ENCODE measurements at regions not wholly inside any gene's neighbourhood (a gene's known extent, or its start where the extent isn't known, plus 50 kb on each side); places are given as distances from the start of the nearest gene placed in this dataset.
"Not testable (repeated sequence)": the region's sequence is repeated elsewhere in the genome, so short reads cannot be mapped to it uniquely, and the experiment has no call there.

DNA sequence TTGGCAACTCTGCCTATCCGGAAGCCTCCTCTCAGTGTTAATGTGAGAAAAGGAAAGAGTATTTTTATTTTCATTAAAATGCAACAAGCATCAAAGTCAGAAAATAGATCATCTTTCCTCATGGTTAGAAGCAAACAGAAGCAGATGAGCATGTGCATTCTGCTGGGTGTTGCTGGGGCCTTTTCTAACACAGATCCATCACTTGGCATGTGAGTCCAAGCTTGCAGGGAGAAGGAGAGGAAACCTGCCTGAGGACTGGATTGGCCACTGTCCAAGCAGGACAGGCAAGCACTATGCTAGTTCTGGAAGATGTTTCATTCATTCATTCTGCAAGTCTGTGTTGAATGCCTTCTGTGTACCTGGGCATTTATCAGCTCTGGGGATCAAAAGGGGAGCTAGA is 348.7 kb upstream of the PCSK5 start:
- DNase-seq (ENCODE audit: low read depth) = no peak

DNA sequence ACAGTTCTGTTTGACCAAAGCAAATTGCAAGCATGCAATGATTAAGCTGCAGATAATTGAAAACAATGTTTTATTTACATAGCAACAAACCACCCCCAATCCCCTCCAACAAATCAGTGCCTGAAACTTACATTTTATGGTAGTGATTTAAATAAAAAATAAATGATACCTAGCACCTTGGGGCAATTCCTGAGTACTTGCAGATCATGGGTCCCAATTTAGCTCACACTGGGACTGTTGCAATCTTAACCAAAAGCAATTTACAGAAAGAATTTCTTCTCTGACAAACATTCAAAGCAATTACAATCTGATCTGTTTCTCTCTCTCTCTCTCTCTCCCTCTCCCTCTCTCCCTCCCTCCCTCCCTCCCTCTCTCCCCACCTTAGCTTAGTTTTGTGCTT is 345.7 kb upstream of the PCSK5 start:
- DNase-seq (ENCODE audit: low read depth) = no peak

DNA sequence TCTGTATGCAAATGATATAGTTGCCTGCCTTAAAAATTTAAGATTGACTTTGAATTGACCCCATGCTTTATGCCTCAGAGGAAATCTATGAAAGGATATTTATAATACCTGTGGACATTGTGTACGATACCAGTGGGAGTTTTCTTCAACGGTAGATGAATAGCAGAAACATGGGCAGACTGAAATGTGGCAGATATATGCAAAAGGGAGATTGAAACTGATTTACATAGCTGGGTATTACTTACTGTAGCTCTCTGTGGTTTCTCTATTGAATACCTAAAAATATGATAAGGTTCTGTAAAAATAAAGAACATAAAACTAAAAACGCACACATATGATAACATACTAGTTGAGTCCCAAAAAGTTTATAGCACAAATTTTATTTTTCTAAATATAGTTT is 345.2 kb upstream of the PCSK5 start:
- no peak for DNase-seq (ENCODE audit: low read depth)

DNA sequence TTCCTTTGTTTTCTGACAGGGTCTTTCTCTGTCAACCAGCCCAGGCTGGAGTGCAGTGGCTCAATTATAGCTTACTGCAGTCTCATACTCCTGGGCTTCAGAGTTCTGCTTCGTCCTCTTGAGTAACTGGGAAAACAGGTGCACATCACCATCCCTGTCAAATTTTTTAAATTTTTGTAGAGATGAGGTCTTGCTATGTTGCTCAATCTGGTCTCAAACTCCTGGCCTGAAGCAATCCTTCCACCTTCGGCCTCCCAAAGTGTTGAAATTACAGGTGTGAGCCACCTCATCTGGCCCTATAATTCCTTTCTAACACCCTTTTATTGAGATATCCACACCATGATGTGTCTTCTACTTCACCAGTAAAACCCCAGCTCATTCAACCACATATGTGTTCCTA is 341.6 kb upstream of the PCSK5 start:
- no peak for DNase-seq (ENCODE audit: low read depth)

DNA sequence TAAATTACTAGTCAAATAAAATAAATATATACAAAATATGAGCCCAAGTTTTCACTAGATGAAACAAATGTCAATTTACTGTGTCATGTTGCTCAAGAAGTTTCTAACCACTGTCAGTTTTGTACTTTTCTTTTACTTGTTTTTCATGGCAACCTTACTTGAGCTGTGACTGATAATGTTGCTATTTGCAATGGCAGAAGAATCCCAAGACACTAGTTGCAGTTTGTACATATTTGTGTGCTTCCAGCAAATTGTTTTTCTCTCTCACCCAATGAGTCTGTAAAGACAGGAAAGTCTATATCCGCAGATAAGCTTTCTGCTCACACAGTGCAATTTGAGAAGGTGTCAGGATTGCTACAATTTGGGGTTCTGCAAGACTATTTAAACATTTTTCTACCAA is 338.6 kb upstream of the PCSK5 start:
- DNase-seq (ENCODE audit: low read depth) = no peak

DNA sequence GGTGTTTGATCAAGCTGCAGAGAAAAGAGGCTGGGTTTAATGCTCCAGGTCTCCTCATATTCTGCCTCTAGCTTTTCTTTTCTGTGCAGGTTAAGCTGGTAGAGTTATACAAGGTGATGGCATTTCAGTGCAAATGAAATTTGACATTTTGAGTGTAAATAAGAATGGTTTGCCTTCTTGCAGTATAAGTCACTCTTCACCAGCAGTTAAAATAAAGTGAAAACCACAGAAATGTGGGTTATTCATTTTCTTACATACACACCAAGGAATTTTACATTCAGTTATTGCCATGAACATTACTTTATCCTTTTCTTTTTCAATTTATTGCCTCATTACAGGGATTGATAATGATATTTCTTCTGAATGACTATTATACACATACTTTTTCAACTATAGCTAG is 337.5 kb upstream of the PCSK5 start:
- DNase-seq (ENCODE audit: low read depth) = no peak

DNA sequence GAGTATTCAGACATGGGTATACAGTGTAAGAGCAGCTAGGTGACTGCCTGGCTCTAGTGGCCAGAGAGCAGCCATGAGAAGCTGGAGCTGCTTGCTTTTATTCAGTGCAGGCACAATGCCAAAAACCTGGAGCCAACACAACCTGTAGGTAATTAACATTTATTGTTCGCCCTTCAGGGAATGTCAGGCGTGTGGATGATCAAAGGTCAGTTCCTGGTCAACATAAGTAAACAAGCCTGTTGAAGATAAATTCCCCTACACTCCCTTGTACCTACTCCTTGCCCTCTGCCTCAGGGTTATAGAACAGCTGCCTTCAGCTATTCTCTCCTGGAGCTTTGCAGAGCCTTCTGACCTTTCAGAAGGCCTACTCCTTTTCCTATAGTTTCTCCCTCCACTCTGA is 323.7 kb upstream of the PCSK5 start:
- DNase-seq (ENCODE audit: low read depth) = not testable (repeated sequence)

DNA sequence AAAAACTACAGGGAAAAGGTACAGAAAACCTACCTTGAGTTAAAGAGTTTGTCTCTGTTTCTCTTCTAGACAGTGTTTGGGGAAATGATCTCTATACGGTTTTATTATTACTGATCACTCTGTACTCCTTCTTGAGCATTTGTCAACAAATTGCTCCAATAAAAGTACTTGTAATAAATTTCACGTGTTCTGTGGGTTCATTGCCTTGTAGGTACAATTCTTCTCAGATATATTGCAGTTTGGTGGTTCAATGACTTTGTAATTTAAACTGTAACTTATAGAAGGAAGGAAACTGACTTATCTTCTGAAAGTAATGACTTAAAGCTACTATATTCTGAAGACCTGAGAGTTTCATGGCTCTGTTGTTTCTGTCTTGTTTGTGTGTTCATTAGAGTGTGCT is 319.9 kb upstream of the PCSK5 start:
- no peak for DNase-seq (ENCODE audit: low read depth)

DNA sequence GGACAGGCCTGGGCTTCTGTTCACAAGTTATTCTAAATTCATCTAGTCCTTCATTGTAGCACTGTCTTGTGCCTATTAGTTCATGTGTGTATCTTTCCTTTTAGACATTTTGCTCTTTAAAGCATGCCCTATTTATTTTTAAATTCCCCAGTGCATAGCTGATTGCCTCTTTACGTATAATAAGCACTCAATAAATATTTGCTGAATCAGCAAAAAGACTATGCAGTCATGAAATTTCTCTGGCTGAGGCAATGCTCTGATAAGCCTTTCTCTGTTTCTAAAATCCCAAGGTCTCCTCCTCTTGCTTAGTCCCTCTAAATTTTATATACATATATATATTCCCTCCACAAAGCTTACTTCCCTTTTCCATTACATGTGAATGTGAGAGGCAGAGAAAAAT is 315.9 kb upstream of the PCSK5 start:
- DNase-seq (ENCODE audit: low read depth) = no peak

DNA sequence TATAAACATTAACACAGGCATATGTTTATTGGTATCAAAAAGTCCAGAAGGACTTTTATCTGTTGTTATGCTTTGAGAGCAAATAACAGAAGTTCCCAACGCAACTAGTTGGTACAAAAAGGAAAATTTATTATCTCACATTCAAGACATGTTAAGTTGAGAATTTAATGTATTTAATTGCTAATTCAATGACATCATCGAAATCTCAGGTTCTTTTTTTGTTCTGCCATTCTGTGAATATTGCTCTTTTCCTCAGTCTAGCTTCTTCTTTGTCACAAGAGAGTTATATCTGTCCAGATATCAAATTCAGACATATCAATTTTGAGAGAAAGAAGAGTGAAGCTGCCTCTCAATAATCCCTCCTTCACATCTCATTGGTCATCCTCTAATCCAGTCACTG is 307.6 kb upstream of the PCSK5 start:
- DNase-seq (ENCODE audit: low read depth) = no peak

DNA sequence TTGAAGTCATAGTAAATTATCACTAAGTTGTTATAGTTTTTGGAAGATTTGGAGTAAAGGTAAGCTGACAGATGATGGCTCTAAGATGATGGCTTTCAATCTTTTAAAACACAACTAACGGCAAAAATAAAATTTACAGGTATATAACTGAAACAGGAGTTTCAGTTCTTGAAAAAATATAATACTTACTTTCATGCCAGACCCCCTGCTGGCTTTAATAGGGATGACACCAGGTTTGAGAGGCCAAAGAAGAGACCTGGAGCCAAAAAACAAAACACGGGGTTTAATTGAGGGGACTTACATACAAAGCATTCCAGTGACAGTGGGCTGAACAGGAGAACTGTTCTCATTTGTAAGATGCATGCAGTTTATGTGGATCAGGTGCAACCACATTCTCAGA is 301.7 kb upstream of the PCSK5 start:
- DNase-seq (ENCODE audit: low read depth) = no peak

DNA sequence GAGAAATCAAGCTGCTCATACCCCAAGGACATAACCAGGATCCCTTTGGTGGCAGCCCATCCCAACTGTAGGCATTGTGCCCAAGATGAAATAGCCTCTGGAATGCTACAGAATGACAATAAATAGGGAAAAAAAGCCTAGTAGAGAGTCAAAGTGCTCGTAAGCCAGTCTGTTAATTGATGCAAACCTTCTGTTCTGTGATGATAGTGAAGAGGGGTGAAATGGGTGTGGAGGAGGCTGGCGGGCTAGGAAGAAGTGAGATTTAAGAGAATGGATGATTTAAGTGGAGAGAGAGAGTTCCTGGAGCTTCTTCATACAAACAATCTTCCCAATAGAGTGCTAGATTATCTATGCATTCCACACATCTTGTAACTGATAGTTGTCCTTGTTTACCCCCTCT is 301.0 kb upstream of the PCSK5 start:
- DNase-seq (ENCODE audit: low read depth) = no peak

DNA sequence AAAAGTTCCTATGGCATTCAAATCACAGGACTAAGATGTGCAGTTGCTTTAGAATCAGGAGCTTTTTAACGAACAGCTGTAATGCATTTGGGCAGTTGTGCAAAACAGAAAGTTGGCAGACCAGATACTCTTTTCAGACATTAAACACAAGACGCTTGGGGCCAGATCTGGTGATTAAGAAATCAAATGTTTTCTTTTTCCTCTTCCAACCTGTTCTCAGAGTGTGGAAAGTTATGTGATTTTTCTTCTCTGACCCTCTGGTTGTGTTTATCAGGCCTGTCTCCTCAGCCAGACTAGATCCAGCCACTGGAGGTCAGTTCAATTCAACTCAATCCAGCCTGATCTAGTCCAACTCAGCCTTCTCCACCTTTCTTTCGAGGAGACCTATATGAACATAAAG is 298.5 kb upstream of the PCSK5 start:
- DNase-seq (ENCODE audit: low read depth) = no peak

DNA sequence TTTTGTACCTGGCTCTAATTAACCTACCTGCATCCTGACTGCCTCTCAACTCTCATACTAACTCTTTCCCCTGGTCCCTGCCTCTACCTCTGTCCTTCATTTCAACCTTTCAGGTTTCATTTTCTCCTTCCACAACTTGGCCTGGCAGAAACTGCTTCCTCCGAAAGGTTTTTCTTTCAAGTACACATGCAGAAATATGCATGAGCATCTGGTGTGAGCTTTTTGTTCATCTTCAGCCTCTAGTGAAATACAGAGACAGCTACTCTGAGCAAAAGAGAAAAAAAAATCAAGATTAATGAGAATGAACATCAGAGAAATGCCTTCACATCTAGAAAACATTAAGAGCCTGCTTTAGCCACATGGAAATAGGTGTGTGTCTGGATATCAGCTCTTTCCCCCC is 297.9 kb upstream of the PCSK5 start:
- no peak for DNase-seq (ENCODE audit: low read depth)

DNA sequence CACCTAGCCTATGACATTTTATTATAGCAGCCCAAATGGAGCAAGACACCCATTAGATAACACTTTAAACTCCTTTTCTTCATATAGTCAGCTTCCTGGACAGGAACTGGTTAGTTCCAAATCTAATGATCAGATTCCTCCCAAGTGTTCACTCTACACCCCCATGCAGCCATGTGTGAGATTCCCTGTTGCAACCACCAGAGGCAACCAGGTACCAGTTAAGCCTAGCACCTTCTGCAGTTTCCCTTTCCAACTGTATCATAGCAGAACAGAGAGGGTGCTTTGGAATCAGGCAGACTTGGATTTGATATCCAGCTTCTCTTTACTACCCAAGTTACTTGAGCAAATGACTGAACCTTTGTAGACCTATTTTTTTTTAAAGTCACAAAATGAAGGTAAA is 296.6 kb upstream of the PCSK5 start:
- DNase-seq (ENCODE audit: low read depth) = no peak

DNA sequence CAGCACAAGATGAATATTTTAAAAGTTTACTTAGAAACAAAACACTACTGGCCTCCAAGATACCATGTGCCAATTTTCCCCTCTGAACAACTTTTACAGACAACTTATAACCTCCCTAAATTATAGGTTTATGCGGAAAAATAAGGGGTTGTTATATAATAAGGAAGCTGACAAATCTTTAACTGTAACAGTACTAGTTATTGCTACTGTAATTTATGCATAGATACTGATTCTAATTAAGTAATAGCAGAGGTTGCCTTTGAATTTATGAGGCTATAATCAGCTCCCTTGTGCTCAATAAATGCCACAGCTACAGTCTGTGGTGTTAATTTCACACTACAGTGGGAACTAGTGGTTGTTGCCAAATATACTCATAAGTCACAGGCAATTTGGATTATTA is 291.3 kb upstream of the PCSK5 start:
- DNase-seq (ENCODE audit: low read depth) = no peak

DNA sequence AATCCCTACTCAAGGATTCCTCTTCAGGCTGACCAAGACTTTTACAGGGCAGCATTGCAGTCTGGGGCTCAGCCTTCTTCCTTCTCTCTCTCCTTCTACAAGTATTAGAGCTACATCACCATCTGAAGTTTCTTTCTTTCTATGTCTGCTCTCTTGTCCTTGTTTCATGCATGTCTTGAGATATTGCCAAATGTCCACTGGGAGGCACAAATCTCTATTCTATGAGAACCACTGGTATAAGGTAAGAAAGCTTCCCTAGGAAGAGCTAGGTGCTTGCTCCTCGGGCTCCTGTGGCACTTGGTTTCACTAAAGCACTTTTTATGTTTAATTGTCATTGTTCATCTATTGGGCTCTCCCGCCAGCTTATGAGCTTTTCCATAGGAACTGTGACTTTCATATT is 289.2 kb upstream of the PCSK5 start:
- no peak for DNase-seq (ENCODE audit: low read depth)

DNA sequence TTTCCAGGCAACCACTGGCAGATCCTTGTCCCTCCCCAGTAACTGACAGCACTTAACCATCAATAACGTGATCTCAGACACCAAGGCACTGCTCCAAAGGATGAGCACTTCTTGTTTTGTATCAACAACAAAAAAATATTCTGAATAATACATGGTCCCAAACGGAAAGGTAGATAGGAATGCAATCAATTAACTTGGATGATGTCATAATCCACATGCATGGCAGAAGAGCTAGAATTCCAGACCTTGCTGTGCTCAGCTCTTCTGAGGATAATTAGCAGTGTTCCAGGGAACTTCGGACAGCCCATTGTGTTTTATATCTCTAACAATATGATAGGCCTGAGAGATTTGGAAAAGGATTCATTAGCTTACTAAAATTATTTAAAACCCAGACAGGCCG is 288.4 kb upstream of the PCSK5 start:
- no peak for DNase-seq (ENCODE audit: low read depth)

DNA sequence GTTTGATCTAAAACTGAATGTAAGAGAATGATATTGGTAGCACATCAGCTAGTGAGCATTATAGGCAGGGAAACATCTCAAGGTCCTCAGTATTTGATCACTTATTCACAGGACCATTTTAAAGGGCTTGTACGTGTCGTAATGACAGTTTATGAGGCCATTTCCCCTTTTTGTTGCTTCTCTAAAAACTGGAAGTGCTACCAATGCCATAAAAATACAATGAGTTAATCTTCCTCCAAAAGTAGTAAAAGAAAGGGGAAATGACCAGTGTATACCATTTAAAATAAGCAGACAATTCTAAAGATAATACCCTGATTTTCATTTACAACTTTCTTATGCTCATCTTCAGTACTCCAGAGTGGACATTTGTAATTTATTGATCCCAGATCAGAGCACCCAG is 285.8 kb upstream of the PCSK5 start:
- no peak for DNase-seq (ENCODE audit: low read depth)

DNA sequence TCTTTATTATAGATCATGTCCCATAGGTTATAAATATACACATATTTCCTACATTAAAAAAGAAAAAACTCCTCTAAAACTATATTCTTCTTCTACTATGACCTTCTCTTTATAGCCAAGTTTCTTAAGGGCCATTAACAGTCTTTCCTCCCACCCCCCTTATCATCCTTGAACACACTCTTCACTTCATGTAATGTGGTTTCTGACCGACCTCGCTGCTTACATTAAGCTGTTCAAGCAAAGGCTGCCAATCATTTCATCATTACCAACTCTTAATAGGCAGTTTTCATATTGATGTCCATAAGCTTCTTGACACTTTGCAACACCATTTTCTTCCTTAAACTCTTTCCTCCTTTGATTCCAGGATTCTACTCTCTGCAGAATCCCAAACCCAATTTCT is 283.0 kb upstream of the PCSK5 start:
- DNase-seq (ENCODE audit: low read depth) = no peak

DNA sequence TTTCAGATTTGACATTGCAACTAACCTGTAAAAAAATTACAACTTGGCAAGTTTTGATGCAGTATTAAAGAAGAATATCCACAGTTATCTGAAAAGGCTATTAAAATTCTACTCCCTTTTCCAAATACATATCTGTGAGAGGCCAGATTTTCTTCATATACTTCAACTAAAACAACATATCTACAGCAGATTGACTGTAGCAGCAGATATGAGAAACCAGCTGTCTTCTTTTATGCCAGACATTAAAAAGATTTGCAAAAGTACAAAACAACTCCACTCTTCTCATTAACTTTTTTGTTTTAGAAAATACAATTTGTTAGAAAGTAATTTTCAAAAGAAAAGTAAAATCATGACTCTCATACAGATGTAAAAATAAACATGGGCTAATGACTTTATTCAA is 281.1 kb upstream of the PCSK5 start:
- no peak for DNase-seq (ENCODE audit: low read depth)

DNA sequence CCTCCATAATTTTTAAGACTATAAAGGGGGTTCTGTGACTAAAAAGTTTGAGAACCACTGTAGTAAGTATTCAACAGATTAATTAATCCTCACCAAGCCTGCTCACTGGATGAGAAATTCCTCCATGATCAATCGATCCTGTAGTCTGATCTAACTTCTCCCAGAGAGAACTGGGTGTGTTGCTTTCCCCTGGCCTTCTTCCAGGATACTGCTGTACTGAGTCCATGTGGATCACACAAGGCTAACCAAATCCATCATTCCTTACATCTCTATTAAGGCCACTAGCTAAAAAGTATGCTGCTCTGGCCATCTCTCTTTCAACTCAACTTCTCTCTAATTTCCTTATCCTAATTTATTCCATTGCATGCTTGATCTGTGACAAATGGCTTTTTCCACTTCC is 280.2 kb upstream of the PCSK5 start:
- DNase-seq (ENCODE audit: low read depth) = no peak

DNA sequence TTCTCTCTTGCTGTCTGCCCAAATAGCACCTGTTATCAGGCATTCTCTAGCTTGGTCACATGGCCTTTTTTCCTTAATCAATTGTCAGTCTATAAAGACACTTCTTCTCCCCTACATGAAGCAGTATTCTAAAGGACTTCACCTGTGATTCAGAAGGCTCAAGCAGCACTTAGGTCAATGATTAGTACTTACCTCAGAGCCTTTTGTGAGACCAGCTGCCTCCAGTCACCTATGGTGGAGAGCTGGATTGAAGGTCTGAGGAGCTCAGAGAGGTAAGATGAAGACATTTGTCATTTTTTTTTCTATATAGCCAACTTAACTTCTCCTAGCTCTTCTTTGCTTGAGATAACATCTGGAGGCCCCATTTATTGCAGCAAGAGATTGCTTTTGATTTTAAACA is 278.3 kb upstream of the PCSK5 start:
- DNase-seq (ENCODE audit: low read depth) = no peak

DNA sequence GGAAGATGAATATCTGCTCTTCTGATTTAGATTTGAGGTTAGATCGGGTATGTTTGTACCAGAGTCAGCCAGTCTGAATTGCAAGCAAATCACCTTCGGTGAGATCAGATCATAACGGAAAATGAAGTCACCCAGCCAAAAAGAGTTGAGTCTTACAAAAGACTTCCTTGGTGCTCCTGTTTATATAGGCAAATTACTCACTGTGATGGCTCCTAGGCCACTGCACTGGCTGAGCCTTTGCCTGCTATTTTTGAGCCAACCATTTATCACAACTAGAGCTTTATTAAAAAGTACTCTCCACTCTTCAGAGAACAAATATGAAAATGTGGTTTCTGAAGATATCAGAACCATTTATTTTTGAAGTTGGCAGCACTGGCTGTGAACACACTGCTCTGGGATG is 277.7 kb upstream of the PCSK5 start:
- DNase-seq (ENCODE audit: low read depth) = no peak

DNA sequence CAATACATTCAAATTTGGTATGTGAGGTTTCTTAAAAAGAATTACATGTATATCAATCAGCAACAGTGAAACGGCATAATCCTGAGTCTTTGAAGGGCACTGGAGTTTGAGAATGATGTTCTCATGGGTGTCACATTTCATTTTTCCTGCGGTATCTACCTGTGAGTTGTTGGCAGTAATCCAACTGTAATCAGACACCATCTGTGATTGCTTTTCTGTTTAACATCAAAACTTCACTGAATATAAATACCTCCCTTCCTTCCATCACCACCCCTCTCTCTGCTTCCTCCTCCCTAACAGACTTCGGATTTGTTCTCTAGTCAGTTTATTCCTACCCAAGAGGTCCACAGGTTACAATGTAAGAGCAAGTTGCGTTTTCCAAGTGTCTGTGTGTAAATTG is 275.2 kb upstream of the PCSK5 start:
- no peak for DNase-seq (ENCODE audit: low read depth)

DNA sequence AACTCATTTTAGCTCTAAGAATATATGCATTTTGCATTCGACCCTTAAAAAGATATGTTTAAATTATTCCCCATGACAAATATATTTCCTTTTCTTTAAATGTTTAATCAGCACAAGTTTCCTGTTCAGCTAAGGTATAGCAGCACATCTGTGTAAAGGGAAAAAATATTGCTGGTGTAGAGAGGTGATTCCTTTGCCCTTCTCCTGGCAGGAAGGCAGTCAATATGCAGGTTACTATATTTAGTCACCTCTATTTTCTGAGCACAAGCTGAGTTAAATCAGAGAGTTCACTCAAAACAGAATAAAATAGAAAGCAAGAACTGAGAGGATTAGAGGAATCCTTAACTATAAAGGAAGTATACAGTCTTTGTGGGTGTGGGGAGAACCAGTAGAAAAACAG is 274.4 kb upstream of the PCSK5 start:
- no peak for DNase-seq (ENCODE audit: low read depth)
